Hepatocyte (in vitro differentiated cells): ENCODE measurements at regions not wholly inside any gene's neighbourhood (a gene's known extent, or its start where the extent isn't known, plus 50 kb on each side); places are given as distances from the start of the nearest gene placed in this dataset.

Source experiments
- DNase-seq: peaks from one replicate; pipeline ENCODE4 v3.0.0-alpha.2; 2016; ENCODE audit warnings: low spot score
- H2AFZ ChIP-seq: fragments of 200-600 bp; sonication (generic); 2 replicates; pipeline ENCODE4 v1.6.0; 2016; ENCODE audit warnings: antibody characterized with exemption, mild to moderate bottlenecking
- H3K27ac ChIP-seq: fragments of 200-600 bp; sonication (generic); 2 replicates; pipeline ENCODE4 v1.5.1; 2016; ENCODE audit warnings: mild to moderate bottlenecking
- H3K27me3 ChIP-seq: fragments of 200-600 bp; sonication (generic); 2 replicates; pipeline ENCODE4 v1.6.1; 2016
- H3K36me3 ChIP-seq: fragments of 200-600 bp; sonication (generic); replicated peaks from 2 replicates; pipeline ENCODE4 v1.5.1; 2016; ENCODE audit warnings: low read depth; ENCODE audit not compliant: insufficient read depth
- H3K4me1 ChIP-seq: fragments of 200-600 bp; sonication (generic); 2 replicates; pipeline ENCODE4 v1.5.1; 2016; ENCODE audit warnings: mild to moderate bottlenecking, moderate library complexity; ENCODE audit not compliant: insufficient read depth
- H3K4me2 ChIP-seq: fragments of 200-600 bp; sonication (generic); 2 replicates; pipeline ENCODE4 v1.6.0; 2016
- H3K4me3 ChIP-seq: fragments of 200-600 bp; sonication (generic); 2 replicates; pipeline ENCODE4 v1.5.1; 2016; ENCODE audit warnings: mild to moderate bottlenecking
- H3K79me2 ChIP-seq: fragments of 200-600 bp; sonication (generic); 2 replicates; pipeline ENCODE4 v1.6.0; 2017; ENCODE audit warnings: mild to moderate bottlenecking
- H3K9me2 ChIP-seq: fragments of 200-600 bp; sonication (generic); replicated peaks from 2 replicates; pipeline ENCODE4 v1.6.0; 2017; ENCODE audit warnings: mild to moderate bottlenecking; ENCODE audit not compliant: insufficient read depth
- H3K9me3 ChIP-seq: fragments of 200-600 bp; sonication (generic); 2 replicates; pipeline ENCODE4 v1.5.1; 2016; ENCODE audit warnings: low read depth, mild to moderate bottlenecking
- H4K20me1 ChIP-seq: fragments of 200-600 bp; sonication (generic); 2 replicates; pipeline ENCODE4 v1.6.0; 2016; ENCODE audit warnings: mild to moderate bottlenecking; ENCODE audit not compliant: insufficient read depth, poor library complexity, severe bottlenecking
- EZH2 ChIP-seq: fragments of 200-600 bp; sonication (generic); IDR thresholded peaks from 2 replicates; pipeline ENCODE4 v1.6.1; 2016; ENCODE audit warnings: antibody characterized with exemption, mild to moderate bottlenecking, borderline replicate concordance
- EZH2phosphoT487 ChIP-seq: fragments of 200-600 bp; sonication (generic); IDR thresholded peaks from one replicate; pipeline ENCODE4 v1.6.1; 2018; ENCODE audit warnings: antibody characterized with exemption, mild to moderate bottlenecking, low read depth, moderate library complexity; ENCODE audit not compliant: unreplicated experiment, severe bottlenecking
- WGBS: methylation state at CpG from one replicate; pipeline ENCODE4 v1.1.6; 2016; ENCODE audit warnings: low lambda C conversion rate; ENCODE audit errors: missing lambda C conversion rate; 5-methylcytosine and 5-hydroxymethylcytosine counted together
- TF ChIP-seq, protein P1 (sequence below): fragments of 200-600 bp; sonication (generic); IDR thresholded peaks from 2 replicates; pipeline ENCODE4 v1.5.1; 2016; ENCODE audit warnings: antibody characterized with exemption, mild to moderate bottlenecking; ENCODE audit not compliant: poor library complexity

- TF ChIP-seq, protein P1, sequence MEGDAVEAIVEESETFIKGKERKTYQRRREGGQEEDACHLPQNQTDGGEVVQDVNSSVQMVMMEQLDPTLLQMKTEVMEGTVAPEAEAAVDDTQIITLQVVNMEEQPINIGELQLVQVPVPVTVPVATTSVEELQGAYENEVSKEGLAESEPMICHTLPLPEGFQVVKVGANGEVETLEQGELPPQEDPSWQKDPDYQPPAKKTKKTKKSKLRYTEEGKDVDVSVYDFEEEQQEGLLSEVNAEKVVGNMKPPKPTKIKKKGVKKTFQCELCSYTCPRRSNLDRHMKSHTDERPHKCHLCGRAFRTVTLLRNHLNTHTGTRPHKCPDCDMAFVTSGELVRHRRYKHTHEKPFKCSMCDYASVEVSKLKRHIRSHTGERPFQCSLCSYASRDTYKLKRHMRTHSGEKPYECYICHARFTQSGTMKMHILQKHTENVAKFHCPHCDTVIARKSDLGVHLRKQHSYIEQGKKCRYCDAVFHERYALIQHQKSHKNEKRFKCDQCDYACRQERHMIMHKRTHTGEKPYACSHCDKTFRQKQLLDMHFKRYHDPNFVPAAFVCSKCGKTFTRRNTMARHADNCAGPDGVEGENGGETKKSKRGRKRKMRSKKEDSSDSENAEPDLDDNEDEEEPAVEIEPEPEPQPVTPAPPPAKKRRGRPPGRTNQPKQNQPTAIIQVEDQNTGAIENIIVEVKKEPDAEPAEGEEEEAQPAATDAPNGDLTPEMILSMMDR, result no peak
- TF ChIP-seq EZH2phosphoT487 (no peak), EZH2 (no peak)
- Histone ChIP-seq H3K4me1 (peaks cover 2% of the 10 kb centered on the region), H3K79me2 (no peaks in the 10 kb centered on the region), H2AFZ (no peak overlapping the region), H4K20me1 (no peaks in the 10 kb centered on the region), H3K36me3 (no peaks in the 10 kb centered on the region), H3K9me3 (no peaks in the 10 kb centered on the region), H3K27ac (no peak overlapping the region), H3K4me3 (no peak overlapping the region), H3K27me3 (peaks cover 12% of the 10 kb centered on the region), H3K9me2 (no peaks in the 10 kb centered on the region), H3K4me2 (no peak overlapping the region)
- DNase-seq, result no peak
- WGBS, result 89% methylated on average over 14 of the region's 14 CpGs
Measured at GRCh38 chr22:48345631-48346030, 1482.0 kb downstream of the BRD1 start.

GRCh38 chr22:48343461-48343860 is 1484.2 kb downstream of the BRD1 start:
- no peak overlapping the region for H2AFZ ChIP-seq
- no peaks in the 10 kb centered on the region for H3K9me3 ChIP-seq
- no peaks in the 10 kb centered on the region for H3K9me2 ChIP-seq
- no peaks in the 10 kb centered on the region for H3K79me2 ChIP-seq
- WGBS, result 78% methylated on average over 14 of the region's 14 CpGs
- no peak for DNase-seq
- no peak overlapping the region for H3K4me2 ChIP-seq
- H3K36me3 ChIP-seq, result no peaks in the 10 kb centered on the region
- no peak overlapping the region for H3K4me3 ChIP-seq
- peaks cover 2% of the 10 kb centered on the region for H3K4me1 ChIP-seq
- H4K20me1 ChIP-seq, result no peaks in the 10 kb centered on the region
- no peak overlapping the region for H3K27ac ChIP-seq
- peaks cover 15% of the 10 kb centered on the region for H3K27me3 ChIP-seq
- TF ChIP-seq EZH2phosphoT487 (no peak), EZH2 (no peak)
- TF ChIP-seq, protein P1, result no peak

- TF ChIP-seq, protein P1, result no peak
- TF ChIP-seq EZH2phosphoT487 (no peak), EZH2 (no peak)
- 86% methylated on average over 4 of the region's 4 CpGs for WGBS
- no peaks in the 10 kb centered on the region for H3K9me2 ChIP-seq
- no peak overlapping the region for H3K4me2 ChIP-seq
- H3K27ac ChIP-seq, result no peak overlapping the region
- H4K20me1 ChIP-seq, result no peaks in the 10 kb centered on the region
- no peak overlapping the region for H2AFZ ChIP-seq
- no peak overlapping the region for H3K4me3 ChIP-seq
- no peak for DNase-seq
- H3K36me3 ChIP-seq, result no peaks in the 10 kb centered on the region
- H3K27me3 ChIP-seq, result peaks cover 15% of the 10 kb centered on the region
- H3K9me3 ChIP-seq, result no peaks in the 10 kb centered on the region
- H3K4me1 ChIP-seq, result peaks cover 2% of the 10 kb centered on the region
- H3K79me2 ChIP-seq, result no peaks in the 10 kb centered on the region
Measured at GRCh38 chr22:48342732-48343131, 1484.9 kb downstream of the BRD1 start.

- no peak for DNase-seq
- Histone ChIP-seq H3K4me3 (no peak overlapping the region), H3K9me3 (no peaks in the 10 kb centered on the region), H3K4me1 (peaks cover 2% of the 10 kb centered on the region), H3K9me2 (no peaks in the 10 kb centered on the region), H3K4me2 (no peak overlapping the region), H4K20me1 (no peaks in the 10 kb centered on the region), H3K36me3 (no peaks in the 10 kb centered on the region), H2AFZ (no peak overlapping the region), H3K79me2 (no peaks in the 10 kb centered on the region), H3K27me3 (peaks cover 15% of the 10 kb centered on the region), H3K27ac (no peak overlapping the region)
- WGBS, result 83% methylated on average over 16 of the region's 16 CpGs
- no peak for TF ChIP-seq EZH2
- TF ChIP-seq, protein P1, result no peak
- TF ChIP-seq EZH2phosphoT487, result no peak
Measured at GRCh38 chr22:48342016-48342415, 1485.7 kb downstream of the BRD1 start.
